EH (cell line): ENCODE measurements at regions not wholly inside any gene's neighbourhood (a gene's known extent, or its start where the extent isn't known, plus 50 kb on each side); places are given as distances from the start of the nearest gene placed in this dataset.
"Not testable (repeated sequence)": the region's sequence is repeated elsewhere in the genome, so short reads cannot be mapped to it uniquely, and the experiment has no call there.

Experiments used
- DNase-seq: peaks from one replicate; pipeline ENCODE4 v3.0.0-alpha.2; 2015; ENCODE audit warnings: low read depth

DNA sequence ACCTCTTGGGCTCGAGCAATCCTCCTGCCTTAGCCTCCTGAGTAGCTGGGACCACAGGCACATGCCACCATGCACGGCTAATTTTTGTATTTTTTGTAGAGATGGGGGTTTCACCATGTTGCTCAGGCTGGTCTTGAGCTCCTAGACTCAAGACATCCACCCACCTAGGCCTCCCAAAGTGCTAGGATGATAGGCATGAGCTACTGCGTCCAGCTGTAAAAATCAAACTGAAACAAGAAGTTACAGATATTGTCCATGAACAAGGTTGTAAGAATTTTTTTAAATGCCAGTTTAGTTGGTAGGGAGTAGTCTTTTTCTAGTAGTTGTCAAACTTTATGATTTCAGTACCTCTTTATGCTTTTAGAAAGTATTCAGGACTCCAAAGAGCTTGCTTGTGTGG, 424.4 kb upstream of the PMFBP1 start:
- DNase-seq: no peak

- DNase-seq: peak; percentile 70
Measured at GRCh38 chr16:72590151-72590937, 418.4 kb upstream of the PMFBP1 start.

DNA sequence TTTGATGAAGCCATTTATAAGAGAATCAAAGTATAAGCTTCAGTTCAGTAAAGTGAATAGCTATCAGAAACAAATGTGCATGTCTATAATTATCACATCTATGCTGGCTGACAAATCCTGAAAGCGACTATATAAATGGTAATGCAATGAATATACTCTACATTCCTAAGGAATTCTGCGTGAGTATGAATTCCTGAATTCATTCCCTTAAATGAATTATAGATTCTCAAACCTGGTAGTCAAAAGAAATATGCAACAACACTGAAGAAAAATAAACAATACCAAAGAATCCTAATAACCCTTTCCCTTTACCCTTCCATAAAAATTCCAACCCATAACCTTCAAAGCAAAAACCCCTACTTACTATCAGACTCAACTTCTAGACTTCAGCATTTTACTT, 416.6 kb upstream of the PMFBP1 start:
- peak; percentile 58 for DNase-seq

DNA sequence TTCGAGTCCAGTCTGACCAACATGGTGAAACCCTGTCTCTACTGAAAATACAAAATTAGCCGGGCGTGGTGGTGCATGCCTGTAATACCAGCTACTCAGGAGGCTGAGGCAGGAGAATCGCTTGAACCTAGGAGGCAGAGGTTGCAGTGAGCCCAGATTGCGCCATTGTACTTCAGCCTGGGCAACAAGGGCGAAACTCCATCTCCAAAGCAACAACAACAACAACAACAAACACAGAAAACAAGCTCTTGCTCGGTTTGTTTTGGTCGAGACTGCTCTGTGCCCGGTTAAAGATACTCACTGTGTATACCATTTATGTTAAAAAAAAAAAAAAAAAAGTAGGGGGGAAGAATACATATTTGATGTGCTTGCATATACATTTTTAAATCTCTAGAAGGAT, 406.1 kb upstream of the PMFBP1 start:
- not testable (repeated sequence) for DNase-seq

DNA sequence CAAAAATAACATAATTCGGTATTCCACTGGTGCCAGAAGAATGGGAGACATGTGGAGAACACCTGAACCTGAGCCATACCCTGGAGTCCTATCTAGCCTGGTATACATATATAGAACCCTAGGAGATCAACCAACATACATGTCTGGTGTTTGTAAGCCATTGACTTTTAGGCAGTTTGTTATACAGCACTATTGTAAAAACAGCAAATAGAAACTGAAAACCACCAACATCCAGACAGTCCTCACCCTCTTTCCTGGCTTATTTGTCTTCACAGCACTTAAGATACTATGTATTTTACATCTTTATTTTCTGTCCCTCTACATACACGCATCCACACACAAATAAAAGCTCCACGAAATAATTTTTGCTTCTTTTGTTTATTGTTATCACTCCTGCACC, 404.2 kb upstream of the PMFBP1 start:
- DNase-seq: no peak

GRCh38 chr16:72569677-72570076, 397.7 kb upstream of the PMFBP1 start:
- no peak for DNase-seq

DNA sequence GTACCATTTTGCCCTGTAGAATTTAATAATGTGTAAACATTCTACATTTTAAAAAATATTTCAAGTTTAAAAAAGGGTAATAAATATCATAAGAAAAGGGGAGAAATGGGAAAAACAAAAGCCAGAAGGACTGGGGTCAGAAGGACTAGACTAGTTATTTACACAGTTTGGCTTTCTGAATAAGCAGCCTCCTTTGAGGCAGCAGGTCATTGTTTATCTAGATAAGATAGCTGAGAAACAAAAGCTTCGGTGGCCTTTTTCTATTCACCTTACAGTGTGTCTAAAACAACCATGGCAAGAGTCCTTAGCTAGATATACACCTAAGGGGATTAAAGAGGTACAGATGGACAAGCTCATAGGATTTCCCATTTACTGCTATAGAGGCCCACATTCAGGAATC, 396.5 kb upstream of the PMFBP1 start:
- DNase-seq: no peak

- no peak for DNase-seq
Measured at GRCh38 chr16:72566174-72566573, 394.2 kb upstream of the PMFBP1 start.

DNA sequence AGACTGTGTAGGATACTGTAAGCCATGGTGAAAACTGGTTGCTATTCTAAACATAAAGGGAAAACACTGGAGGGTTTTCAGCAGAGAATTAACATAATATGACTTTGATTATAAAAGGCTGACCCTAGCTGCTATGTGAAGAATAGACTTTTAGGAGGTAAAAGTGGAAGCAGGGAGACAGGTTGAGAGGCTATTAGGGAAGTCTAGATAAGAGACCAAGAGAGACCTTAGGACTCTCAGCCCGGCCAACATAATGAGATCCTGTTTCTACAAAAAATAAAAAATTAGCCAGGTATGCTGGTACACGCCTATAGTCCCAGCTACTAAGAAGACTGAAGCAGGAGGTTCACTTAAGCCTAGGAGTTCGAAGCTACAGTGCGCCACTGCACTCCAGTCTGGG, 393.2 kb upstream of the PMFBP1 start:
- DNase-seq: no peak

GRCh38 chr16:72560617-72561016, 388.7 kb upstream of the PMFBP1 start:
- no peak for DNase-seq

- no peak for DNase-seq
Measured at GRCh38 chr16:72558501-72558900, 386.5 kb upstream of the PMFBP1 start.

GRCh38 chr16:72554935-72555334, 383.0 kb upstream of the PMFBP1 start:
- DNase-seq: peak; percentile 27

DNA sequence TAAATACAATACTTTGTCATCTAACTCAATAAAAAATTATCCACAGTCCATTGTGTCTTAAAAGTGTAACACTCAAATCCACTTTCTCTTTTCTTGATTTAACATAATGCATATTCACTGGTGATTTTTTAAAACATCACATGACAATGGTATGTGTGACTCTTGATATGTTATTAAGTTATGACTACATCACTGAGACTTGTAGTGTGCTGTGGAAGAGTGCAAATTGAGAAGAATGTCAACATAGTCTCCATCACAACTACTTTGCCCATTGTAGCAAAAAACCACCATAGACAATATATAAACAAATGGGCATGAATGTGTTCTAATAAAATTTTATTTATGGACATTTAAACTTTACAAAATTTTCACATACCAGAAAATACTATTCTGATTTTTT, 380.7 kb upstream of the PMFBP1 start:
- peak; percentile 53 for DNase-seq

DNA sequence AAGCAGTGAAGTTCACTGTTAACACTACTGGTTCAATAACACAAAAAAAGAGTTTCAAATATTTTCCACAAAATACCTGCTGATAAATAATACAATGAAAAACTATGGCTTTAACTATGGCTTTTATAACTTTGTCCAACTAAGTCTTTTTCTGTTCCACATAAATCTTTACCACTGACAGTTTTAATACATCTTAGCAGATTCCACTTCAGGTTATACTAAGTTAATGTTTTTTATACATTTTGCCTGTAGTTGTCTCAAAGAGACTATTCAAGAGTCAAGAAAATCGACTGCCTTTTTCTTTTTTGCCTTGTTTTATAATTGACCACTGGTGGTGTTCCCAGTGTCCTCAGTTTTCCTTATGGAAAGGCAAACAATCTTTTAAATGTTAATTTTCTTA, 379.7 kb upstream of the PMFBP1 start:
- no peak for DNase-seq

DNA sequence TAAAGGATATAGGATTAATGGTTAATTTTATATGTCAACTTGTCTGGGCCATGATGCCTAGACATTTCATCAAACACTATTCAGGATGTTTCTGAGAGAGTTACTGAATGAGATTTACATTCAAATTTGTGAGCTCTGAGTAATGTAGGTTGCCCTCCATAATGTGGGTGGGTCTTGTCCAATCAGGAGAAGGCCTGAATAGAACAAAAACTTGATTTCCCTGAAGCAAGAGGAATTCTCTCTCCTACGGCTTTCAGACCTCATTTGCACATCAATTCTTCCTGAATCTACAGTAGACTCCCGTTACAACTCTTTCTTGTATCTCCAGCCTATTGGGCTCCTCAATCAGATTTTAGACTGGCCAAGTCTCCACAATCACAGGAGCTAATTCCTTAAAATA, 377.9 kb upstream of the PMFBP1 start:
- no peak for DNase-seq

DNA sequence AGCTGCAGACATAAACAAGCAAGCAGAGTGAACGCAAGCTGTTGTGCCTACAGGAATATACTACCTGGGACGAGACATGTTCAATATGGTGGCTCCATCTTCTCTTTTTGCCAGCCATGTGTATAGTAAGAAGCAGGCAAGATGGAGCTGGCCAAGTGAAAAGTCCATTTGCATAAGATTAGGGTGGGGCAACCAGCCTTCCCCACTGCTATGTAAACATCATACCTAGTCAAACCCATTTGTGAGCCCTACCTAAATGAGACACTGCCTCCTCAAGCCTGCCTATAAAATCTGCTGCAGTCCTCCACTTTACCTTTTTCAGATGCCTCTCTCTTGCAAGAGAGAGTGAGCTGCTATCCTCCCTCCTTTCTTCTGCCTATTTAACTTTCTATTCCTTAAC, 370.1 kb upstream of the PMFBP1 start:
- no peak for DNase-seq

DNA sequence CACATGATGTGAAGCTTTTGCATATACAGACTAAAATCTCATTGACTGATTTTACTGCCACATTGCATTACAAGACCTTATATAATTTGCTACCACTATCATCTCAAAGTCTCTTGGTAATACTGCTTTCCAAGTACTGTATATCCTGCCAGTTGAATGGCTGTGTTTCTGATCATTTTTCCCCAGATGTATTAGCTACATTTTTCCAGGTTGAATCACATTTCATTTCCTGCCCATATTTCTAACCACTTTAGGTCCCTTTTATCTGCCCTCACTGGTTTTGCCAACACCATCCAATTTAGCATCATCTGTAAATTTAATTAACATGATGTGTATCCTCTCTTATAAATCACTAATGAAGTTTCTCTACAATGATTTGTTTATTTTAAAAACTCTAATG, 365.7 kb upstream of the PMFBP1 start:
- DNase-seq: peak; percentile 65

DNA sequence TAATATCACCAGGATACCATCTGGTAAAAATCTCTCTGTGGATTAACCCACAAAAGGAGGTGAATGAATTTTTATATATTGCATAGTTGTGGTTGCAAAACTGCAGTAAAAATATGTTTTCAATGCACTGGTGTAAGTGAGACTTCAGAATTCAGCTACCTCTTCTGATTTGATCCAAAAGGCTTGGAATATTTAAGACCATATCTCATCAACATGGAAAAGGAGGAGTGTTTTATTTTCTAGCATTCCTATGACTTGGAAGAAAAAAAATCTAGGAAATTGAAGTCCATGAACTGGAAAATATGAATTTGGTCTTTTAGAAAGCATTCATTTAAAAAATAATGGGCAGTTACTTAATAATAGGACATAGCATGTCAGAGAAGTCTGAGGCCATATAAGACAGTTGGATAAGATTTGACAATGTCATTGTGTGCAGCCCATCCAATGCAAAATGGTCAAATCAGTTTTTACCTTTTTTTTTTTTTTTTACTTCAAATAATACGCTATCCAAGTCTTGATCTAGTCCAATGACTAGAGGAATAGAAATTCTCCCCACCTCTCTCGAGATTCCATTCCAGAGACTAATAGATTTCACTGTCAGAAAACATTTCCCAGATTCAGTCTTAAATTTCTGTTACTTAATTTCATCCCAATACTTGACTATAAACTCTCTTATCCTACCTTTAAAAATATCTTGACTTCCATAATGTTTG, 364.9 kb upstream of the PMFBP1 start:
- DNase-seq: peak; percentile 72

DNA sequence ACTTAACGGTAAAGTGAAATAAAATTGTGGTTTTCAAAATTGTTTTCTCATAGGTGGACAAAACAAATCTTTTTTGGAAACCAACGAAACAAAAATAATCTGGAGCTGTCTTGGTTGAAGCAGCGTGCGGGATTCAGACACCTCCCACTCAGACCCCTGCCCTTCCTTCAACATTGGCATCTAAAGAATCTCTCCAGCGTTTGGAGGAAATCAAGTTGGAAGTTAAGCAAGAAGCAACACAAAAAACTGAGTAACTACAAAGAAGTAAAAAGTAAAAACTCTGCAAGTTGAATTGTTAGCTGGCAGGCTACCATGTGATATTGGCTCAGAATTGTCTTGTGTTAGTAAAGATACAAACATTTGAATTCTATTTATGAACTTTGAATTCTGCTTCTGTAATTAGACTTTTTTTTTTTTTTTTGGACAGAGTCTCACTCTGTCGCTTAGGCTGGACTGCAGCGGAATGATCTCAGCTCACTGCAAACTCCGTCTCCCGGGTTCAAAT, 361.0 kb upstream of the PMFBP1 start:
- no peak for DNase-seq

DNA sequence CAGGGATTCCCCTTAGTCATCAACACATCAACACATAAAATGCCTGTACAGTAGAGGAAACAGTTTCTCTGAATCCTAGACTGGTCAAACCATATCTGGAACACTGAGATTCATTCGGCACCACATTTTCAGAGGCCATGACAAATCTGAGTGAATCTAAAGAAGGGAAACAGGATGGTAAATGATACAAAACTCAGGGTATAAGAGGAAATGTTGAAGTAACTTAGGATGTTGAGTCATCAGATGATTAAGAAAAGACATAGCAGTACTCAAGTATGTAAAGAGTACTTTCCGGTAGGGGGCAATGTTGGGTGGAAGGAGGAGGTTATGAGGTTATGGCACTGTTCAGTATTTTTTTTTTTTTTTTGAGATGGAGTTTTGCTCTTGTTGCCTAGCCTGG, 358.5 kb upstream of the PMFBP1 start:
- peak; percentile 81 for DNase-seq

DNA sequence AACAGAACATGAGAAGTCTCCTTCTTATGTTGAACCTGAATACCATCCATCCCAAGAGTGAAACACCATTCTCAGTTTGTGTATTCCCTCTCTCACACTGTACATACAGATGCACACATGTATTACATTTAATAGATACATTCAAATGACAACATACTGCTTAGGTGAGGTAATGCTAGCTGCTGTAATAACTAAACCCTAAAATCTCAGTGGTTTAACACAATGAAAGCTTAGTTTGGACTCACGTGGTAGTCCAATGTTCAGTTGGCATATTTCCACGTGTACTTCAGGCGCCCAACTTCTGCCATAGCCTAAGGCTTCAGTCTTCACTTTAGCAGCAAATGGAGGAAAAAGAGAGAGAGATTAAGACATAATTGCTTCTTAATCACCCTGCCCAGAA, 351.1 kb upstream of the PMFBP1 start:
- DNase-seq: no peak

DNA sequence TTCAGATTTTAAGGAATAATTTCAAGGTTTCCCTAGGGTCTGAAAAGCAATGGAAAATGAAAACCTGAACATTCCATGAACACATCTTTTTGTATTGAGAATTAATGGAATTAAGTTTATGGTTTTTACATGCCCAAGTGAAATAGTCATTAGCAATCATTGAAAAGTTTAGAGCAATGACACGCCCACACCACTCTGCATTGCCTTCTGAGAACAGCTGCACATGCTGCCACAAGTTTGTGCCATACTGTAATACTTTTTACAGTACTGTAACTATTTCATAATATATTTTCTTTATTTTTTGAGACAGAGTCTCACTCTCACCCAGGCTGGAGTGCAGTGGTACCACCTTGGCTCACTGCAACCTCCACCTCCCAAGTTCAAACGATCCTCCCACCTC, 345.2 kb upstream of the PMFBP1 start:
- no peak for DNase-seq

DNA sequence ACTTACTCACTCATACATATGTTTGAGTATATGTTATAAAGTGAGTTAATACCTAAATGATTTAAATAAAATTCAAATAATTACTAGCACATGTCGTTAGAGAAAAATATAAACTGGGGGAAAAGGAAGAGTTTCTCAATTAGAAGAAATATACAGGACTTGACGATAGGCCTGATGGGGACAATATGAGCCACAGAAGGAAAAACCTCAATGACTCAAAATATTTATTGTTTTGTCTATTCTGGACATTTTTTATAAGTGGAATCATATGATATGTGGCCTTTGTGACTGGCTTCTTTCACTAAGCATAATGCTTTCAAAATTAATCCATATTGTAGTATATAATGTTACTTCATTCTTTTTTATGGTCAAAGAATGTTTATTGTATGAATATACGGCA, 339.2 kb upstream of the PMFBP1 start:
- DNase-seq: no peak

DNA sequence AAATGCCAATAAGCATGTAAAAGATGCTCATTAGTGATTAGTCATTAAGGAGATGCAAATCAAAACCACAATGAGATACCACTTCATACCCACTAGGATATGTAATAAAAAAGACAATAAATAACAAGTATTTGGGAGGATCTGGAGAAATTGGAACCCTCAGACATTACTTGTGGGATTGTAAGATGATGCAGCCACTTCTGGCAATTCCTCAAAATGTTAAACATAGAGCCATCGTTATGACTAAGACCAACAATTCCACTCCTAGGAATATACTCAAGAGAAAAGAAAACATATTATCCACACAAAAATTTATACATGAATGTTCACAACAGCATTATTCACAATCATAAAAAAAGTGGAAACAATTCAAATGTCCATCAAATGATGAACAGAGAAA, 336.2 kb upstream of the PMFBP1 start:
- DNase-seq: peak; percentile 84
